HG03108 (cell line): ENCODE measurements at regions not wholly inside any gene's neighbourhood (a gene's known extent, or its start where the extent isn't known, plus 50 kb on each side); places are given as distances from the start of the nearest gene placed in this dataset.
"Not testable (repeated sequence)": the region's sequence is repeated elsewhere in the genome, so short reads cannot be mapped to it uniquely, and the experiment has no call there.

Experiments used
- ATAC-seq: cut with Tn5 transposase; IDR thresholded peaks from one replicate; pipeline ENCODE4 v1.9.1; 2021; ENCODE audit warnings: moderate library complexity; ENCODE audit not compliant: unreplicated experiment

DNA sequence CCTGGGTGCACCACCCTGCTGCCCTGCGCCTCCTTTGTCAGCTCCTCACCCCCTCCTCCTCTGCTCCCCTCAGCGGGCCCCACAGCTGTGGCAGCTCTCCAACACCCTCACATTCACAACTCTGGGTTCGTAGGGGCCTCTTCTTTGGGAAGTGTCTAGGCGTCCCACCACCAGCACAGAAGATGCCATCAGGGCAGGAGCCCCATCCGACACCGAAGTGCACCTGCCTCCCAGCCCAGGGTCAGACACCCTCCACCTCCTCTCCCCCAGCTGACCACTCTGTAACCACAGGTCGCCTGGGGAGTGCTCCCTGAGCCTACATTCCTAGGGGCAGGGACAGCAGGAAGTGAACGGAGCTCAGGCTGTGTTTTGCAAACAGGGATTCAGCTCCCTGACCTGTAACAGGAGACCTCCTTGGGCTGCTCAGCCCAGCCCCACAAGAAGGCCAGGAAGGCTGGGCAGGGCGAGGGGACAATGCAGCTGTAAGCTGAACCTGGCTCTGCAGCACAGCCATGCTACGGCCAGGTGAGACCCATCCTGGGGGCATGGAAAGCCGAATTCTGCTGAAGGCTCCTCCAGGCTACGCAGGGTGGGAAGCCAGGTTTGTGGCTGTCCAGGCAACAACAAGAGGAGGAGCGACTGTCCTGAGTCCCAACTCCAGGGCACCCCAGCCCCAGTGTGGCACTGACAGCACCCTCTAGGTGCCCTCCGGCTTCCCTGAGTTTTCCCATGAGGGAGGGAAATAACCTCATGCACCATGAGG is 269.0 kb downstream of the GOLGA6L6 start:
- ATAC-seq: no peak

DNA sequence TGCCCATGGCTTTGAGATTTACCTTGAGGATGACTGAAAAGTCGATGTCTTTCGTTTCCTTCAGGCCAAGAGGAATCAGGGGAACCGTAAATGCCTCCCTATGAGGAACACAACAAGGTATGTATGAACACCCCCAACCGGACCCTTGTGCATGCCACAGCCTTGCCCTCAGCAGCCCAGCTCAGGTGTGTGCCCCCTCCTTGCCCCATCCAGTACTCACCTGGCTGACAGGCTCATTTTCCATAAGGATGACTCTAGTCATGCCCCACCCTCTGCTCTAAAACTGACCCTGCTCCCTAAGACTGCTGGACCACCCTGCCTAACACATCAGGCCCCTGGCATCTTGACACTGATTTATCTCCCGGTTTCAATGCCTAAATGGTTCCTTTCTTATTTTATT is 270.0 kb downstream of the GOLGA6L6 start:
- ATAC-seq: no peak

- ATAC-seq: not testable (repeated sequence)
Observed at GRCh38 chr15:20269956-20270355, 271.6 kb downstream of the GOLGA6L6 start.

- not testable (repeated sequence) for ATAC-seq
Observed at GRCh38 chr15:20267996-20268395, 273.6 kb downstream of the GOLGA6L6 start.

DNA sequence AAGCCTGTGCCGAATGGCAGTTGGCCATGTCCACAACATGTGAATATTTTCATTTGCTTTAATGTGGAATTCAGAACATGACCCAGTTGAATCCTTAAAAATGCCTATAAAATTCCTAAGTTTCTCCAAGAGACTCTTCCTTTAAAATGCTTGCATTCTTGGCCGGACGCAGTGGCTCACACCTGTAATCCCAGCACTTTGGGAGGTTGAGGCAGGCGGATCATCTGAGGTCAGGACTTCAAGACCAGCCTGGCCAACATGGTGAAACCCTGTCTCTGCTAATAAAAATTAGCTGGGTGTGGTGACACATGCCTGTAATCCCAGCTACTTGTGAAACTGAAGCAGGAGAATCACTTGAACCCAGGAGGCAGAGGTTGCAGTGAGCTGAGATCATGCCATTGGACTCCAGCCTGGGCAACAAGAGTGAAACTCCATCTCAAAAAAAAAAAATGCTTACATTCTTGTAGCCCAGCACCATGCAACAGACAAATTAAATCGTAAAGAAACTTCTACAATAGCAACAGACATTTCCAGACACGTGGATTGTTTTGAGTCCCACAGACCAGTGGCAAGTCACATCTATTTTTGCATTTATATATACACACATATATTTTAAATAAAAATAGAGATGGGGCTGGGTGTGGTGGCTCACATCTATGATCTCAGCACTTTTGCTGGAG is 274.4 kb downstream of the GOLGA6L6 start:
- ATAC-seq: not testable (repeated sequence)

DNA sequence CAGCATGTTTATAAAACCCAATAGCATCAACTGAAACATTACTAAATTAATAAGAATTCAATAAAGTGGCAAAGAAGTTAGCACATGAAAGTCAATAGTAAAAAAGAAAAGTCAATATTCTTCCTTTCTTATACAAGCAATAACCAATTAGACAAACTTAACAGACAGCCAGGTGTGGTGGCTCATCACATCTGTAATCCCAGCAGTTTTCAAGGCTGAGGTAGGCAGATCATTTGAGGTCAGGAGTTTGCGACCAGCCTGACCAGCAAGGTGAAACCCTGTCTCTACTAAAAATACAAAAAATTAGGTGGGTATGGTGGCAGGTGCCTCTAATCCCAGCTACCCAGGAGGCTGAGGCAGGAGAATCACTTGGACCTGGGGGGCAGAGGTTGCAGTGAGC is 275.9 kb downstream of the GOLGA6L6 start:
- ATAC-seq: not testable (repeated sequence)

DNA sequence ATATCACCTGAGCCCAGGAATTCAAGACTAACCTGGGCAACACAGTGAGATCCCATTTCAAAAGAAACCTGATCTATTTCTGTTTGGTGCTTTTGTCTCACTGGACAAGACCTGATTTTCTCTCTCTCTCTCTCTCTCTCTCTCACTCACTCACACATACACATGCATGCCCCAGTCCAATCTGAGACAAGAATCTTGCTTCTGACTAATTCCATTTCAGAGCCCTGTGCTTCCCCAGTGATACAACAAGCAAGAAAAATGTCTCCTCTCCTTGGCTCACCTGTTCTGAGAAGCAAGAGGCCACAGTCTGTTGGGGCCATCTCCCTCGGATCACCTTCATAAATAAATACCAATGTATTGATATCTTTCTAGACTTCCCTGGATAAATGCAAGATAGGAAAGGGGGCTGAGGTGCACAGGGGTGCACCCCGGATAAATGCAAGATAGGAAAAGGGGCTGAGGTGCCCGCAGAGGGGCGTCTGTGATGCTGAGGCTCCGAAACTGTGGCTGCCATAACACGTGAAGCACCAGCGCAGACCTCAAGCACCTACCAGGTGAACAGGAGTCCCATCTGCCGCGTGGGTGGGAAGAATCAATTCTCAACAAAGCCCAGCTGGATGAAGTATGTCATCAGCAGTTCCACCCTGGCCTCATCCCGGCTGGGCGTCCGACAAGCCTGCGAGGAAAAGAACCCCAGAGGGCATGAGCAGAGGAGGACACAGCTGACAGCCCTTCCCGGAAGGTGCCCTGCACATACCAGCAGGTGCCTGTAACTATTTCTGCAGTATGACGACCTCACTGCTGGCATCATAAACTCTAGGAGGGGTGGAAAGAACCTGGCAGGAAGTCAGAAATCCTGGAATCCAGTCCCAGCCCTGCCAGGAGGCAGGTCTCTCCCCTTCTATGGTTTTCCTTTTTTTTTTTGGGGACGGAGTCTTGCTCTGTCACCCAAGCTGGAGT is 280.0 kb downstream of the GOLGA6L6 start:
- not testable (repeated sequence) for ATAC-seq

- not testable (repeated sequence) for ATAC-seq
Observed at GRCh38 chr15:20260650-20261049, 280.9 kb downstream of the GOLGA6L6 start.

DNA sequence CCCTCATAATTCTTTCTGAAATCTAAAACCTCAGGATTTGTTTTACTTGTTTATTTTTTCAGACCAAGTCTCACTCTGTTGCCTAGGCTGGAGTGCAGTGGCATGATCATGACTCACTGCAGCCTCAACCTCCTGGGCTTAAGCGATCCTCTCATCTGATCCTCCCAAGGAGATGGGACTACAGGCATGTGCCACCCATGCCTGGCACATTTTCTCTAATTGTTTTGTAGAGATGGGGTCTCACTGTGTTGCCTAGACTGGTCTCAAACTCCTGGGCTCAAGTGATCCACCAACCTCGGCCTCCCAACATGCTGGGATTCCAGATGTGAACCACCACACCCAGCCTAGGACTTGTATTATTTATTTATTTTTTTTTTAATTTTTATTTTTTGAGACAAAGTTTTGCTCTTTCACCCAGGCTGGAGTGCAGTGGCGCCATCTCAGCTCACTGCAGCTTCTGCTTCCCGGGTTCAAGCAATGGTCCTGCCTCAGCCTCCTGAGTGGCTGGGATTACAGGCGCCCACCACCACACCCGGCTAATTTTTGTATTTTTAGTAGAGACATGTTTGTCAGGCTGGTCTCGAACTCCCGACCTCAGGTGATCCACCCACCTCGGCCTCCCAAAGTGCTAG is 281.9 kb downstream of the GOLGA6L6 start:
- ATAC-seq: not testable (repeated sequence)

DNA sequence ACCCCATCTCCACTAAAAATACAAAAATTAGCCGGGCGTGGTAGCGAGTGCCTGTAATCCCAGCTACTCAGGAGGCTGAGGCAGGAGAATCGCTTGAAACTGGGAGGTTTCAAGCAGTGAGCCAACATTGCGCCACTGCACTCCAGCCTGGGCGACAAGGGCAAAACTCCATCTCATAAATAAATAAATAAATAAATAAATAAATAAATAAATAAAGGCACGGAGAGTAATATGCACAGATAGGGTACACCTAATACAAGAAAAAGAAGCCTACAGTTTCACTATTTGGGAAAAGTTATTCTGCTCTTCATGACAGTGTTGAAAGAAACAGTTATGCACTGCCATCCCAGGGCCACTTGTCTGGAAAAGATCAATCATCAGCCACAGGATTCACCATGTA is 285.2 kb downstream of the GOLGA6L6 start:
- not testable (repeated sequence) for ATAC-seq

DNA sequence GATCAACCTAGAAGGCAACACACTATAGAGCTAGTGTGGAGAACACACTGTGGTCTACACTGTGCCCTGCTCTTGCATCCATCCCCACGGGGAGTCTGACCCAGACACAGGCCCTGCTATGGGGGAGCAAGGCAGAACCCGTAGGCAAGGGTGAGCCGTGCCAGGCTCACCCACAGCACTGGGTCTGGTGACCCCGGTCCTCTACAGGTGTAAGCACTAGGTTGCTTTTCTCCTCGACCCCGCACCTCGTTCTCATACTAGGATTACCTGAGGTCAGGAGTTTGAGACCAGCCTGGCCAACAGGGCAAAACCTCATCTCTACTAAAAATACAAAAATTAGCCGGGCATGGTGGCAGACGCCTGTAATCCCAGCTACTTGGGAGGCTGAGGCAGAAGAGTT is 286.0 kb downstream of the GOLGA6L6 start:
- not testable (repeated sequence) for ATAC-seq

- ATAC-seq: not testable (repeated sequence)
Observed at GRCh38 chr15:20253047-20253615, 288.5 kb downstream of the GOLGA6L6 start.

DNA sequence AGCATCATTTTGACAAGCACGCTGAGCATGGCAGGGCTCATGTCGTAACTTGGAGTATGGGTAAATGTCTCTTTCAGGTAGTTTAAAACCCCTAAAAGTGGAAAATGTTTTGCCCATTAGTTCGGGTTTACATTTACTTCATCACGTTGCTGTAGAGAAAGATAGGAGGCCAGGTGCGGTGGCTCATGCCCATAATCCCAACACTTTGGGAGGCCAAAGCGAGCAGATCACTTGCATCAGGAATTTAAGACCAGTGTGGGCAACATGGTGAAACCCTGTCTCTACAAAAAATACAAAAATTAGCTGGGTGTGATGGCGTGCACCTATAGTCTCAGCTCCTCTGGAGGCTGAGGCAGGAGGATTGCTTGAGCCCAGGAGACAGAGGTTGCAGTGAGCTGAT is 289.6 kb downstream of the GOLGA6L6 start:
- not testable (repeated sequence) for ATAC-seq

DNA sequence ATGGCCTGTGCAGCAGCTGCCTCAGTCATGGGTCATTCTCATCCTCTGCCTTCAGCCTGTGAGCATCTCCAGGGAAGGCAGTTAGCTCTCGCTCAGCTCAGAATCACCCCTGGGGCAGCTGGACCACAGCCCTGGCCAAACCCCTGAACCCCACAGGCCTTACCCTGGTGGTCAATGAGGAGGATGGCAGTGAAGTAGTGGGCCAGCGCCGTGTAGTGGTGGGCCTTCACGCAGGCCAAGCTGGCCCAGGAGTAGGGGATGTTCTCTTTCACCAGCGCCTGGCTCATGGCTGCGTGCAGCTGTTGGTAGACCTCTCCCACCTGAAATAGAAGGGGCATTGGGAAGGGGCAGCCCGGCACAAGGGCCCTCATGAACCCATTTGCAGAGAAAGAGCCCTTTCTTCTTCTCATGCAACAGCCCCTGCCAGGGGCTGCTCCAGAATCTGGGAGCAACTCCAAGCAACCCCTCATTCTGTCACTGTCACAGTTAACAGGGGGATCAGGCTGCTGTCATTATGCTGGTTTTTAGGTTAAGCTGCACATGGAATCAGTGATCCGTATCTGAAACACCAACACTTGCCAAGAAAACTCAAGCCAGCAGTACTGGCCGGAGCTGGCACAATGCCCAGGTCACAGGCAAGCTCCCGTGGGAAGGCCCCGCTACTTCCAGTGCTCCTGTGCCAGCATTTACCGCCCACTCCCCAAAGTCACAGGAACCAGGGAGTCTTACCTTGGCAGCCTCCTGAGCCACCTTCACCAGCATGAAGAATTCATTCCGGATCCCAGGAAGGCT is 290.2 kb downstream of the GOLGA6L6 start:
- ATAC-seq: not testable (repeated sequence)

DNA sequence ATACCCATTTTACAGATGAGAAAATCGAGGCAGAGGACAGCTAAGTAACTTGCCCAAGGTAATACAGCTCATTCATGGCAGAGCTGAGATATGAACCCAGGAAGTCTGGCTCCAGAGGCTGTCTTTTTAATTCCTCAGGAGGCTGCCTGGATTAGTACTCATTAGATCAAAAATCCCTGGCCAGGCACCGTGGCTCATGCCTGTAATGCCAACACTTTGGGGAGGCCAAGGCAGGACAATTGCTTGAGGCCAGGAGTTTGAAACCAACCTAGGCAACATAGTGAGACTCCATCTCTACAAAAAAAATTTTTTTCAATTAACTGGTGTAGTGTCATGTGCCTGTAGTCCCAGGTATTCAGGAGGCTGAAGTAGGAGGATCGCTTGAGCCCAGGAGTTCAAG is 291.4 kb downstream of the GOLGA6L6 start:
- ATAC-seq: not testable (repeated sequence)

GRCh38 chr15:20249677-20249970 is 292.0 kb downstream of the GOLGA6L6 start:
- ATAC-seq: not testable (repeated sequence)

DNA sequence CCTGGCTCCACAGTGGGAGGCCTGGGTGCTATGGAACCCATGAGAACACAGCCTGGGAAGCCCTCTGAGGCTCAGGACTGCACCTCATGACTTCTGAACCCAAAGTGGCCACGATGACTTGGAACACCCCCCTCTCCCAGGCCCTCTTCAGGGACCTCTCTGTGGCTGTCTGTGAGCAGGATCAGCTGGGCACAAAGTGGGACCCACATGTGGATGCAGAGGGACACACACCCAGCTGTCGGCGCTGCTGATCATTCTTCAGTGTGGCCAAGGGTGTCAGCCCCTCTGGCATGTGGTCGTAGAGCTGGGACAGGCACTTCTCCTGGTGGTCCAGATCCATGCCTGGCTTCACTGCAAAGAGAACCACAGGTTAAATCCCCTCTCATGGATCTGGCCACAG is 293.2 kb downstream of the GOLGA6L6 start:
- ATAC-seq: not testable (repeated sequence)

GRCh38 chr15:20247137-20247536 is 294.5 kb downstream of the GOLGA6L6 start:
- ATAC-seq: not testable (repeated sequence)

DNA sequence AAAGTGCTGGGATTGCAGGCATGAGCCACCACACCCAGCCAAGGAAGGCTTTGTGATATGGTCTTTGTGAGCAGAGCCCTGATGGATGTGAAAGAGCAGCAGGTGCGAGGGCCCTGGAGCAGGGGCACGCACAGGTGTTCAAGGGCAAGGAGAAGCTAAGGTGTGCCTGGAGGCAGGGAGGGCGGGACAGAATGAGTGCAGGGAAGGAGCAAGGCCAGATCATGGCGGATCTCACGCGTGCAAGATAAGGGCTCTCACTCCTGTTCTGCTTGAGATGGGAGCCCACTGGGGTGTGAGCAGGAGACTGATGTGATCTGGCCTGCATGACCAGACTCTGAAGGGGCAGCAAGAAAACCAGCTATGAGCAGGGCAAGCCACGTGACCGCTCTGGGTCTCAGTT is 295.0 kb downstream of the GOLGA6L6 start:
- ATAC-seq: not testable (repeated sequence)

- not testable (repeated sequence) for ATAC-seq
Observed at GRCh38 chr15:20245856-20246255, 295.7 kb downstream of the GOLGA6L6 start.
